Caco-2 (cell line): ENCODE measurements at regions not wholly inside any gene's neighbourhood (a gene's known extent, or its start where the extent isn't known, plus 50 kb on each side); places are given as distances from the start of the nearest gene placed in this dataset.

Source experiments
- BruUV-seq: library from RNA; stranded (reverse); fragments of 400-500 nt; replicated peaks from 2 replicates; lab custom pipeline; 2021; lab: Mats Ljungman, UMichigan
- CTCF ChIA-PET: fragments of 300-600 bp; sonication (Branson Sonifier 250); formaldehyde crosslinking; loops from one replicate; lab custom pipeline; 2022; ENCODE audit warnings: antibody characterized with exemption; lab: Charles Lee
- POLR2A ChIA-PET: fragments of 300-600 bp; sonication (Branson Sonifier 250); formaldehyde crosslinking; loops from one replicate; lab custom pipeline; 2022; ENCODE audit warnings: antibody characterized with exemption; lab: Charles Lee
- DNase-seq, 2 experiments: peaks; one replicate each; pipeline versions ENCODE4 v3.0.0 to v3.0.0-alpha.2; 2020 to 2022
- H3K27me3 ChIP-seq: replicated peaks from 2 replicates; pipeline ENCODE4 v1.6.0; 2011; ENCODE audit warnings: low read length; ENCODE audit not compliant: control insufficient read depth, insufficient read depth
- H3K36me3 ChIP-seq: 2 replicates; pipeline ENCODE4 v1.5.1; 2011; ENCODE audit warnings: low read length; ENCODE audit not compliant: control insufficient read depth, insufficient read depth
- H3K4me1 ChIP-seq: fragments of 250-450 bp; sonication (Bioruptor Pico); 2 replicates; pipeline ENCODE4 v1.5.1; 2020; ENCODE audit warnings: mild to moderate bottlenecking
- H3K4me3 ChIP-seq: 2 replicates; pipeline ENCODE4 v1.5.1; 2011; ENCODE audit warnings: low read depth, mild to moderate bottlenecking, control low read depth, low read length
- H3K9me3 ChIP-seq: fragments of 250-450 bp; sonication (Bioruptor Pico); 2 replicates; pipeline ENCODE4 v1.5.1; 2020; ENCODE audit warnings: mild to moderate bottlenecking, moderate library complexity
- H3K27ac Mint-ChIP-seq: one replicate; pipeline ENCODE4 v1.8.0; 2022; ENCODE audit warnings: mixed read lengths; ENCODE audit not compliant: unreplicated experiment
- H3K27me3 Mint-ChIP-seq: one replicate; pipeline ENCODE4 v1.8.0; 2022; ENCODE audit warnings: mixed read lengths; ENCODE audit not compliant: insufficient read depth, unreplicated experiment
- H3K36me3 Mint-ChIP-seq: one replicate; pipeline ENCODE4 v1.8.0; 2022; ENCODE audit warnings: mild to moderate bottlenecking, mixed read lengths; ENCODE audit not compliant: insufficient read depth, unreplicated experiment
- H3K4me1 Mint-ChIP-seq: one replicate; pipeline ENCODE4 v1.8.0; 2022; ENCODE audit warnings: low read depth, mixed read lengths; ENCODE audit not compliant: unreplicated experiment
- H3K4me3 Mint-ChIP-seq: one replicate; pipeline ENCODE4 v1.8.0; 2022; ENCODE audit warnings: mild to moderate bottlenecking, moderate library complexity, mixed read lengths; ENCODE audit not compliant: unreplicated experiment
- H3K9me3 Mint-ChIP-seq: one replicate; pipeline ENCODE4 v1.8.0; 2022; ENCODE audit warnings: mixed read lengths; ENCODE audit not compliant: unreplicated experiment
- intact Hi-C: fragments of 100-400 bp; cut with micrococcal nuclease; formaldehyde crosslinking; loops from one replicate; pipeline ENCODE4 v1.10.0; 2022; ENCODE audit not compliant: unreplicated experiment
- TF ChIP-seq, protein P1 (sequence below), 2 experiments: fragments of 200-600 bp in 1 of 2; IDR thresholded peaks; 1 replicate in 1 of 2; 2 replicates in 1 of 2; pipeline versions ENCODE4 v1.5.1 to v1.8.0; 2011 to 2022; ENCODE audit warnings: antibody characterized with exemption in 1 of 2, control low read depth in 1 of 2, inconsistent platforms in 1 of 2, low read depth in 1 of 2, low read length in 1 of 2, mild to moderate bottlenecking in 1 of 2, moderate library complexity in 1 of 2; ENCODE audit not compliant: insufficient read depth in 1 of 2, severe bottlenecking in 1 of 2, unreplicated experiment in 1 of 2

DNA sequence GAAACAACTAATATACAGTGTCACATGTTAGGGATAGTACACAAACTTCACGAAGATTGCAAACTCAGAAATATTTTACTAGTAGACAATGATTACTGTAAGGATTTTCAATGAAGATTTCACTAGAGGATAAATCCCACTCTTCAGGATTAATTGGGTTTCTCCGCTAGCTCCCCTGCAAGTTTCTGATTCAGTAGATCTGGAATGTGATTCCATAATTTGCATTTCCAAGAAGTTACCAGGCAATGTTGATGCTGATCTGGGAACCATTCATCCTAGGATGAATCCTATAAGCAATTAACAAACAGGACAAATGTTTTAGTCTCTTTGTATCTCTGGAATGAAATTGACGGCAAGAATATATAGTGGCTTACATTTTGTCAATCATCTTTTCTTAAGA, 272.4 kb downstream of the ALX1 start:
- Mint-ChIP-seq H3K4me3 (no peak overlapping the region), H3K9me3 (no peaks in the 10 kb centered on the region), H3K36me3 (no peaks in the 10 kb centered on the region), H3K27ac (no peak overlapping the region), H3K4me1 (peaks cover 18% of the 10 kb centered on the region), H3K27me3 (no peaks in the 10 kb centered on the region)
- POLR2A ChIA-PET = no interaction called here
- H3K27me3 ChIP-seq = no peaks in the 10 kb centered on the region
- TF ChIP-seq, protein P1, sequence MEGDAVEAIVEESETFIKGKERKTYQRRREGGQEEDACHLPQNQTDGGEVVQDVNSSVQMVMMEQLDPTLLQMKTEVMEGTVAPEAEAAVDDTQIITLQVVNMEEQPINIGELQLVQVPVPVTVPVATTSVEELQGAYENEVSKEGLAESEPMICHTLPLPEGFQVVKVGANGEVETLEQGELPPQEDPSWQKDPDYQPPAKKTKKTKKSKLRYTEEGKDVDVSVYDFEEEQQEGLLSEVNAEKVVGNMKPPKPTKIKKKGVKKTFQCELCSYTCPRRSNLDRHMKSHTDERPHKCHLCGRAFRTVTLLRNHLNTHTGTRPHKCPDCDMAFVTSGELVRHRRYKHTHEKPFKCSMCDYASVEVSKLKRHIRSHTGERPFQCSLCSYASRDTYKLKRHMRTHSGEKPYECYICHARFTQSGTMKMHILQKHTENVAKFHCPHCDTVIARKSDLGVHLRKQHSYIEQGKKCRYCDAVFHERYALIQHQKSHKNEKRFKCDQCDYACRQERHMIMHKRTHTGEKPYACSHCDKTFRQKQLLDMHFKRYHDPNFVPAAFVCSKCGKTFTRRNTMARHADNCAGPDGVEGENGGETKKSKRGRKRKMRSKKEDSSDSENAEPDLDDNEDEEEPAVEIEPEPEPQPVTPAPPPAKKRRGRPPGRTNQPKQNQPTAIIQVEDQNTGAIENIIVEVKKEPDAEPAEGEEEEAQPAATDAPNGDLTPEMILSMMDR (IDR thresholded peaks at IDR 0.05; ENCODE audit: insufficient read depth in 1 of 2, low read depth in 1 of 2, low read length in 1 of 2, severe bottlenecking in 1 of 2, unreplicated experiment in 1 of 2) = no peak
- H3K4me3 ChIP-seq = no peak overlapping the region
- no peaks in the 10 kb centered on the region for H3K36me3 ChIP-seq
- CTCF ChIA-PET = no interaction called here
- no peak for DNase-seq
- H3K4me1 ChIP-seq = peaks cover 7% of the 10 kb centered on the region; the same call in 1 of the 2 replicates
- H3K9me3 ChIP-seq = no peaks in the 10 kb centered on the region
- BruUV-seq = no TSS peak
- intact Hi-C loops = no loop called here

DNA sequence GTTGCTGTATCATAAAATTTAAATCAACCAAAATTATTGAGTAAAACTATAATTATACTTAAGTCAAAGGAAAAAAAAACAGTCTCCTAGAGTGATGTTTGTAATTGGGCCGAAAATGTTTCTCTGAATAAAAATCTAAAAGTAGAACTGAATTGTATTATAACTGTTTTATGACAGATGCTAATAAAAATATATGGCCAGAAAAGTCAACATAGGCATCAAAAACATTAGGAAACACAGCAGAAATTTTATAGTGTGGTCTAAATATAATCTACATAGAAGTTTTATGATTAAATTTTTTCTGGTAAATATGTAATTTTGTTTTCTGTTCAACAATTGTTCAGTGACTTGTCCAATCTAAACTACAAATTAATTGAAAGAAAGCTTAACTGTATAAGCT, 277.8 kb downstream of the ALX1 start:
- no peaks in the 10 kb centered on the region for H3K4me1 Mint-ChIP-seq
- intact Hi-C loops = no loop called here
- Histone ChIP-seq H3K4me3 (no peak overlapping the region), H3K36me3 (no peaks in the 10 kb centered on the region), H3K27me3 (no peaks in the 10 kb centered on the region), H3K4me1 (no peaks in the 10 kb centered on the region), H3K9me3 (no peaks in the 10 kb centered on the region)
- no peaks in the 10 kb centered on the region for H3K36me3 Mint-ChIP-seq
- DNase-seq = no peak
- no TSS peak for BruUV-seq
- H3K9me3 Mint-ChIP-seq = no peaks in the 10 kb centered on the region
- TF ChIP-seq, protein P1 (IDR thresholded peaks at IDR 0.05; ENCODE audit: insufficient read depth in 1 of 2, low read depth in 1 of 2, low read length in 1 of 2, severe bottlenecking in 1 of 2, unreplicated experiment in 1 of 2) = no peak
- POLR2A ChIA-PET = no interaction called here
- H3K27ac Mint-ChIP-seq = no peak overlapping the region
- H3K27me3 Mint-ChIP-seq = no peaks in the 10 kb centered on the region
- CTCF ChIA-PET = no interaction called here
- H3K4me3 Mint-ChIP-seq = no peak overlapping the region

DNA sequence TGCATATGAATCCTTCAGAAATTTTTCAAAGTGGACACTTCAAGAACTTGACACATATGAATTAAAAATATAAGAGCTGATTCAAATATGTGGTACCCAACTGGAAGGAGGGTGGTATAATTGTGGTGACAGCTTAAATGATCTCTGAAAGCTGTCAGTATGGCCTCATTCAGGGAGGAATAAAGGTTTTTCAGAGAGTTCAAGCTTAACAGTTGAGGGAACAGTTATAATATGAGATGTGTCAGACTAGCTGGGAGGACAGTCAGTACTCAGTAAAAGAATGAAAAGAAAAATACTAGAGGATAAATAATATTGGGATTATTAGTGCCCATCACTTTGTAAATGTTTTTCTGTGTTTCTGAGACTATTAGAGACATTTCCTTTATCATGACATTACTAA, 277.5 kb downstream of the RASSF9 start:
- CTCF ChIA-PET = no interaction called here
- H3K27me3 ChIP-seq = no peaks in the 10 kb centered on the region
- H3K27ac Mint-ChIP-seq = no peak overlapping the region
- H3K27me3 Mint-ChIP-seq = no peaks in the 10 kb centered on the region
- TF ChIP-seq, protein P1 (IDR thresholded peaks at IDR 0.05; ENCODE audit: insufficient read depth in 1 of 2, low read depth in 1 of 2, low read length in 1 of 2, severe bottlenecking in 1 of 2, unreplicated experiment in 1 of 2) = no peak
- no peak overlapping the region for H3K4me3 ChIP-seq
- H3K4me3 Mint-ChIP-seq = no peak overlapping the region
- H3K36me3 ChIP-seq = no peaks in the 10 kb centered on the region
- no peaks in the 10 kb centered on the region for H3K4me1 Mint-ChIP-seq
- H3K9me3 Mint-ChIP-seq = no peaks in the 10 kb centered on the region
- no peaks in the 10 kb centered on the region for H3K36me3 Mint-ChIP-seq
- no peaks in the 10 kb centered on the region for H3K9me3 ChIP-seq
- POLR2A ChIA-PET = no interaction called here
- intact Hi-C loops = no loop called here
- DNase-seq = no peak
- H3K4me1 ChIP-seq = no peaks in the 10 kb centered on the region
- BruUV-seq = no TSS peak
